ENCODE measurements at regions not wholly inside any gene's neighbourhood (a gene's known extent, or its start where the extent isn't known, plus 50 kb on each side); places are given as distances from the start of the nearest gene placed in this dataset.

- WGBS (ENCODE audit: insufficient coverage, insufficient read length): no CpG with 5 or more reads among the region's 11 CpGs
- H3K4me3 ChIP-seq (ENCODE audit: low read length): no peak overlapping the region
- no peak for DNase-seq (ENCODE audit: low read depth, low spot score)
- no peaks in the 10 kb centered on the region for H3K9me3 ChIP-seq (ENCODE audit: control insufficient read depth, insufficient read depth, low read length)
- no peak overlapping the region for H3K27ac ChIP-seq (ENCODE audit: low read length)
- H3K36me3 ChIP-seq (ENCODE audit: control insufficient read depth, insufficient read depth, low read length): no peaks in the 10 kb centered on the region
- H3K4me1 ChIP-seq (ENCODE audit: control insufficient read depth, insufficient read depth, low read length): no peaks in the 10 kb centered on the region
- H3K27me3 ChIP-seq (ENCODE audit: control insufficient read depth, insufficient read depth, low read length): no peaks in the 10 kb centered on the region
Measured at GRCh38 chr16:61050547-61050946, 985.7 kb downstream of the CDH8 start.

- Histone ChIP-seq H3K9me3 (ENCODE audit: control insufficient read depth, insufficient read depth, low read length) (no peaks in the 10 kb centered on the region), H3K27ac (ENCODE audit: low read length) (no peak overlapping the region), H3K4me3 (ENCODE audit: low read length) (no peak overlapping the region), H3K36me3 (ENCODE audit: control insufficient read depth, insufficient read depth, low read length) (no peaks in the 10 kb centered on the region), H3K4me1 (ENCODE audit: control insufficient read depth, insufficient read depth, low read length) (no peaks in the 10 kb centered on the region), H3K27me3 (ENCODE audit: control insufficient read depth, insufficient read depth, low read length) (no peaks in the 10 kb centered on the region)
- WGBS (ENCODE audit: insufficient coverage, insufficient read length): no CpG with 5 or more reads among the region's 4 CpGs
- no peak for DNase-seq (ENCODE audit: low read depth, low spot score)
Measured at GRCh38 chr16:61045931-61046330, 990.3 kb downstream of the CDH8 start.

- Histone ChIP-seq H3K36me3 (ENCODE audit: control insufficient read depth, insufficient read depth, low read length) (no peaks in the 10 kb centered on the region), H3K27ac (ENCODE audit: low read length) (no peak overlapping the region), H3K4me1 (ENCODE audit: control insufficient read depth, insufficient read depth, low read length) (no peaks in the 10 kb centered on the region), H3K9me3 (ENCODE audit: control insufficient read depth, insufficient read depth, low read length) (no peaks in the 10 kb centered on the region), H3K4me3 (ENCODE audit: low read length) (no peak overlapping the region), H3K27me3 (ENCODE audit: control insufficient read depth, insufficient read depth, low read length) (no peaks in the 10 kb centered on the region)
- no peak for DNase-seq (ENCODE audit: low read depth, low spot score)
- WGBS (ENCODE audit: insufficient coverage, insufficient read length): no CpG with 5 or more reads among the region's 3 CpGs
Measured at GRCh38 chr16:61042737-61043136, 993.5 kb downstream of the CDH8 start.

GRCh38 chr16:61030616-61031015, 1005.6 kb downstream of the CDH8 start:
- H3K27ac ChIP-seq (ENCODE audit: low read length): no peak overlapping the region
- WGBS (ENCODE audit: insufficient coverage, insufficient read length): no CpG with 5 or more reads among the region's 8 CpGs
- no peaks in the 10 kb centered on the region for H3K9me3 ChIP-seq (ENCODE audit: control insufficient read depth, insufficient read depth, low read length)
- no peaks in the 10 kb centered on the region for H3K36me3 ChIP-seq (ENCODE audit: control insufficient read depth, insufficient read depth, low read length)
- DNase-seq (ENCODE audit: low read depth, low spot score): no peak
- no peaks in the 10 kb centered on the region for H3K4me1 ChIP-seq (ENCODE audit: control insufficient read depth, insufficient read depth, low read length)
- H3K4me3 ChIP-seq (ENCODE audit: low read length): no peak overlapping the region
- H3K27me3 ChIP-seq (ENCODE audit: control insufficient read depth, insufficient read depth, low read length): no peaks in the 10 kb centered on the region

- Histone ChIP-seq H3K4me3 (ENCODE audit: low read length) (no peak overlapping the region), H3K36me3 (ENCODE audit: control insufficient read depth, insufficient read depth, low read length) (no peaks in the 10 kb centered on the region), H3K27me3 (ENCODE audit: control insufficient read depth, insufficient read depth, low read length) (no peaks in the 10 kb centered on the region), H3K9me3 (ENCODE audit: control insufficient read depth, insufficient read depth, low read length) (no peaks in the 10 kb centered on the region), H3K27ac (ENCODE audit: low read length) (no peak overlapping the region), H3K4me1 (ENCODE audit: control insufficient read depth, insufficient read depth, low read length) (no peaks in the 10 kb centered on the region)
- WGBS (ENCODE audit: insufficient coverage, insufficient read length): no CpG with 5 or more reads among the region's 3 CpGs
- DNase-seq (ENCODE audit: low read depth, low spot score): no peak
Measured at GRCh38 chr16:61024180-61024900, 1011.9 kb downstream of the CDH8 start.

- Histone ChIP-seq H3K27ac (ENCODE audit: low read length) (no peak overlapping the region), H3K27me3 (ENCODE audit: control insufficient read depth, insufficient read depth, low read length) (no peaks in the 10 kb centered on the region), H3K4me3 (ENCODE audit: low read length) (no peak overlapping the region), H3K4me1 (ENCODE audit: control insufficient read depth, insufficient read depth, low read length) (no peaks in the 10 kb centered on the region), H3K9me3 (ENCODE audit: control insufficient read depth, insufficient read depth, low read length) (no peaks in the 10 kb centered on the region), H3K36me3 (ENCODE audit: control insufficient read depth, insufficient read depth, low read length) (no peaks in the 10 kb centered on the region)
- no peak for DNase-seq (ENCODE audit: low read depth, low spot score)
- WGBS (ENCODE audit: insufficient coverage, insufficient read length): no CpG with 5 or more reads among the region's 6 CpGs
Measured at GRCh38 chr16:61014869-61015268, 1021.4 kb downstream of the CDH8 start.

- Histone ChIP-seq H3K27me3 (ENCODE audit: control insufficient read depth, insufficient read depth, low read length) (no peaks in the 10 kb centered on the region), H3K4me3 (ENCODE audit: low read length) (no peak overlapping the region), H3K36me3 (ENCODE audit: control insufficient read depth, insufficient read depth, low read length) (no peaks in the 10 kb centered on the region), H3K27ac (ENCODE audit: low read length) (no peak overlapping the region), H3K9me3 (ENCODE audit: control insufficient read depth, insufficient read depth, low read length) (no peaks in the 10 kb centered on the region), H3K4me1 (ENCODE audit: control insufficient read depth, insufficient read depth, low read length) (no peaks in the 10 kb centered on the region)
- WGBS (ENCODE audit: insufficient coverage, insufficient read length): no CpG with 5 or more reads among the region's 8 CpGs
- DNase-seq (ENCODE audit: low read depth, low spot score): no peak
Measured at GRCh38 chr16:61007694-61008093, 1028.5 kb downstream of the CDH8 start.

GRCh38 chr16:61005952-61006351, 1030.3 kb downstream of the CDH8 start:
- no CpG with 5 or more reads among the region's 2 CpGs for WGBS (ENCODE audit: insufficient coverage, insufficient read length)
- no peaks in the 10 kb centered on the region for H3K27me3 ChIP-seq (ENCODE audit: control insufficient read depth, insufficient read depth, low read length)
- H3K36me3 ChIP-seq (ENCODE audit: control insufficient read depth, insufficient read depth, low read length): no peaks in the 10 kb centered on the region
- DNase-seq (ENCODE audit: low read depth, low spot score): no peak
- H3K4me1 ChIP-seq (ENCODE audit: control insufficient read depth, insufficient read depth, low read length): no peaks in the 10 kb centered on the region
- no peak overlapping the region for H3K4me3 ChIP-seq (ENCODE audit: low read length)
- no peaks in the 10 kb centered on the region for H3K9me3 ChIP-seq (ENCODE audit: control insufficient read depth, insufficient read depth, low read length)
- no peak overlapping the region for H3K27ac ChIP-seq (ENCODE audit: low read length)

GRCh38 chr16:61002479-61003204, 1033.6 kb downstream of the CDH8 start:
- Histone ChIP-seq H3K27ac (ENCODE audit: low read length) (no peak overlapping the region), H3K4me1 (ENCODE audit: control insufficient read depth, insufficient read depth, low read length) (no peaks in the 10 kb centered on the region), H3K36me3 (ENCODE audit: control insufficient read depth, insufficient read depth, low read length) (no peaks in the 10 kb centered on the region), H3K27me3 (ENCODE audit: control insufficient read depth, insufficient read depth, low read length) (no peaks in the 10 kb centered on the region), H3K4me3 (ENCODE audit: low read length) (no peak overlapping the region), H3K9me3 (ENCODE audit: control insufficient read depth, insufficient read depth, low read length) (no peaks in the 10 kb centered on the region)
- DNase-seq (ENCODE audit: low read depth, low spot score): no peak
- no CpG with 5 or more reads among the region's 4 CpGs for WGBS (ENCODE audit: insufficient coverage, insufficient read length)

GRCh38 chr16:60991886-60992285, 1044.4 kb downstream of the CDH8 start:
- Histone ChIP-seq H3K27ac (ENCODE audit: low read length) (no peak overlapping the region), H3K9me3 (ENCODE audit: control insufficient read depth, insufficient read depth, low read length) (no peaks in the 10 kb centered on the region), H3K27me3 (ENCODE audit: control insufficient read depth, insufficient read depth, low read length) (no peaks in the 10 kb centered on the region), H3K4me3 (ENCODE audit: low read length) (no peak overlapping the region), H3K36me3 (ENCODE audit: control insufficient read depth, insufficient read depth, low read length) (no peaks in the 10 kb centered on the region), H3K4me1 (ENCODE audit: control insufficient read depth, insufficient read depth, low read length) (no peaks in the 10 kb centered on the region)
- no peak for DNase-seq (ENCODE audit: low read depth, low spot score)

GRCh38 chr16:60989592-60989991, 1046.6 kb downstream of the CDH8 start:
- no CpG with 5 or more reads among the region's 5 CpGs for WGBS (ENCODE audit: insufficient coverage, insufficient read length)
- Histone ChIP-seq H3K36me3 (ENCODE audit: control insufficient read depth, insufficient read depth, low read length) (no peaks in the 10 kb centered on the region), H3K9me3 (ENCODE audit: control insufficient read depth, insufficient read depth, low read length) (no peaks in the 10 kb centered on the region), H3K4me3 (ENCODE audit: low read length) (no peak overlapping the region), H3K27ac (ENCODE audit: low read length) (no peak overlapping the region), H3K4me1 (ENCODE audit: control insufficient read depth, insufficient read depth, low read length) (no peaks in the 10 kb centered on the region), H3K27me3 (ENCODE audit: control insufficient read depth, insufficient read depth, low read length) (no peaks in the 10 kb centered on the region)
- no peak for DNase-seq (ENCODE audit: low read depth, low spot score)
